GM20000 (cell line): ENCODE measurements at regions not wholly inside any gene's neighbourhood (a gene's known extent, or its start where the extent isn't known, plus 50 kb on each side); places are given as distances from the start of the nearest gene placed in this dataset.
"Not testable (repeated sequence)": the region's sequence is repeated elsewhere in the genome, so short reads cannot be mapped to it uniquely, and the experiment has no call there.

Experiments
- DNase-seq: peaks from one replicate; pipeline ENCODE4 v3.0.0; 2012; ENCODE audit warnings: low spot score
- TF ChIP-seq, protein P1 (sequence below): IDR thresholded peaks from 2 replicates; pipeline ENCODE4 v1.5.1; 2012; ENCODE audit warnings: mild to moderate bottlenecking, control low read depth; ENCODE audit errors: extremely low read depth, missing control alignments

GRCh38 chr14:66008631-66009030, 477.5 kb upstream of the CCDC196 start:
- no peak for DNase-seq
- TF ChIP-seq, protein P1, sequence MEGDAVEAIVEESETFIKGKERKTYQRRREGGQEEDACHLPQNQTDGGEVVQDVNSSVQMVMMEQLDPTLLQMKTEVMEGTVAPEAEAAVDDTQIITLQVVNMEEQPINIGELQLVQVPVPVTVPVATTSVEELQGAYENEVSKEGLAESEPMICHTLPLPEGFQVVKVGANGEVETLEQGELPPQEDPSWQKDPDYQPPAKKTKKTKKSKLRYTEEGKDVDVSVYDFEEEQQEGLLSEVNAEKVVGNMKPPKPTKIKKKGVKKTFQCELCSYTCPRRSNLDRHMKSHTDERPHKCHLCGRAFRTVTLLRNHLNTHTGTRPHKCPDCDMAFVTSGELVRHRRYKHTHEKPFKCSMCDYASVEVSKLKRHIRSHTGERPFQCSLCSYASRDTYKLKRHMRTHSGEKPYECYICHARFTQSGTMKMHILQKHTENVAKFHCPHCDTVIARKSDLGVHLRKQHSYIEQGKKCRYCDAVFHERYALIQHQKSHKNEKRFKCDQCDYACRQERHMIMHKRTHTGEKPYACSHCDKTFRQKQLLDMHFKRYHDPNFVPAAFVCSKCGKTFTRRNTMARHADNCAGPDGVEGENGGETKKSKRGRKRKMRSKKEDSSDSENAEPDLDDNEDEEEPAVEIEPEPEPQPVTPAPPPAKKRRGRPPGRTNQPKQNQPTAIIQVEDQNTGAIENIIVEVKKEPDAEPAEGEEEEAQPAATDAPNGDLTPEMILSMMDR, result no peak

DNA sequence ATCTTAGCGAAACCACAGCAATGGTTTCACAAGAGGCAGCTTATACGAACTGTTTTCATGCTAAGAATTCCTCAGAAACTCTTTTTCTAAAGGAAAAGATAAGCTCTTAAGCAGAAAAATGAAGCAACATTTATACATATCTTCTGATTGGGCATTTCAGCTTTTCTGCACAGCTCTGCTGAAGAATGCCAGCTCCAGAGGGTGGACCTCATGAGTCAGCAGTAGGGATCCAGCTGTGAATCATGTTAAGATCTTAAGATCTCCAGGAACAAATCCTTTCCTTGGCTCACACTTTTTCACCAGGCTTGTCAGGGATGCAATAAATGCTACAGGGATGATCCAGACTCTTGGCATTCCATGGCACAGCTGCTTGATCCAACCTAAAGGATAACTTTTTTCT, 477.1 kb upstream of the CCDC196 start:
- DNase-seq, result no peak
- TF ChIP-seq, protein P1, result no peak

DNA sequence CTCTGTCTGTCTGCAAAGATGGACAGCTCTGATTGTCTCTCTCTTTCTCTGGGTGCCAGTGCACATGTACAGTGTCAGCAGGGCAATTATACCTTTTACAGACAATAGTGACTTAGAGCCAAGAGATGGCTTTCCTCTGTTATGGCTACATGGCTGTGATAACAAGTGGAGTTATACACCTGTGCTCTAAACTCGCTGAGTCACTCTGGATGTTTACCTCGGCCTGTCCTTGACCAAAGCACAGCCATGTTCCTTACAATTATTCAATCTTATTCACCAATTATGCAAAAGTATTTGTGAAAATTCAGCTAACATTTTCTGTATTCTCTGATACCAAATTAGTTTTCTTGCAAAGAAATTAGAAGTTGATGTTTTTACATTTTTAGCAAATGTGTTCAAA, 475.5 kb upstream of the CCDC196 start:
- TF ChIP-seq, protein P1, result no peak
- DNase-seq, result no peak

- TF ChIP-seq, protein P1, result no peak
- DNase-seq, result no peak
Measured at GRCh38 chr14:66011855-66012254, 474.3 kb upstream of the CCDC196 start.

- not testable (repeated sequence) for DNase-seq
Measured at GRCh38 chr14:66013607-66014006, 472.6 kb upstream of the CCDC196 start.

GRCh38 chr14:66015071-66015780, 470.9 kb upstream of the CCDC196 start:
- no peak for DNase-seq
- TF ChIP-seq, protein P1, result no peak

- TF ChIP-seq, protein P1, result no peak
- DNase-seq, result no peak
Measured at GRCh38 chr14:66017927-66018326, 468.2 kb upstream of the CCDC196 start.

- TF ChIP-seq, protein P1, result no peak
- no peak for DNase-seq
Measured at GRCh38 chr14:66022526-66022925, 463.6 kb upstream of the CCDC196 start.
